ENCODE measurements at regions not wholly inside any gene's neighbourhood (a gene's known extent, or its start where the extent isn't known, plus 50 kb on each side); places are given as distances from the start of the nearest gene placed in this dataset.

GRCh38 chr3:140843656-140844055 lies 98.0 kb upstream of the SLC25A36 start:
- H3K4me2 ChIP-seq, result no peak overlapping the region
- H3K4me3 ChIP-seq (ENCODE audit: low read depth in 2 of 2, low read length in 1 of 2), result no peak overlapping the region
- no peaks in the 10 kb centered on the region for H4K20me1 ChIP-seq (ENCODE audit: insufficient read depth)
- H3K36me3 ChIP-seq (replicated peaks in 1 of 2; ENCODE audit: control insufficient read depth in 1 of 2, insufficient read depth in 2 of 2, low read length in 1 of 2), result no peaks in the 10 kb centered on the region
- no peaks in the 10 kb centered on the region for H3K9me3 ChIP-seq
- 2% methylated on average over 3 of the region's 3 CpGs for WGBS (ENCODE audit: low lambda C conversion rate)
- H3F3A ChIP-seq (replicated peaks; ENCODE audit: insufficient read depth), result no peaks in the 10 kb centered on the region
- H3K27me3 ChIP-seq (ENCODE audit: insufficient read depth), result no peaks in the 10 kb centered on the region
- no peaks in the 10 kb centered on the region for H3K79me2 ChIP-seq (ENCODE audit: insufficient read depth)
- TF ChIP-seq REST (IDR thresholded peaks at IDR 0.05; ENCODE audit: low read depth, low read length) (no peak), IRF3 (IDR thresholded peaks at IDR 0.05; ENCODE audit: low read depth, low read length) (no peak), ELF1 (IDR thresholded peaks at IDR 0.05) (no peak), ZBTB33 (IDR thresholded peaks at IDR 0.05; ENCODE audit: borderline replicate concordance, low read depth) (no peak), SMC3 (IDR thresholded peaks at IDR 0.05; ENCODE audit: low read depth, low read length) (no peak), MAX (IDR thresholded peaks at IDR 0.05; ENCODE audit: low read depth) (no peak)
- H3K9me2 ChIP-seq, result no peaks in the 10 kb centered on the region
- no peak overlapping the region for H3K9ac ChIP-seq
- DNase-seq, result peak; percentile 39
- no peak overlapping the region for H3K27ac ChIP-seq (ENCODE audit: low read depth in 2 of 2, low read length in 1 of 2)
- POLR2A ChIA-PET, result no interaction called here
- CTCF ChIA-PET, result interaction anchor here (0.6 to 1.3 kb wide), 5 partner anchors 15 to 905 kb away, joined by 3 read pairs; no protein-coding TSS in a partner anchor
- H3K4me1 ChIP-seq (ENCODE audit: control insufficient read depth in 1 of 2, insufficient read depth in 2 of 2, low read depth in 1 of 2, low read length in 1 of 2), result peaks cover 0 to 13% of the 10 kb centered on the region in 2 experiments; a peak in 1 of 4 replicates
- no peak overlapping the region for H2AFZ ChIP-seq (ENCODE audit: low read depth)

GRCh38 chr3:140844072-140844471 lies 97.6 kb upstream of the SLC25A36 start:
- Histone ChIP-seq H3K4me3 (ENCODE audit: low read depth in 2 of 2, low read length in 1 of 2) (no peak overlapping the region), H3K79me2 (ENCODE audit: insufficient read depth) (no peaks in the 10 kb centered on the region), H3K4me2 (no peak overlapping the region), H3K9me3 (no peaks in the 10 kb centered on the region), H3K27me3 (ENCODE audit: insufficient read depth) (no peaks in the 10 kb centered on the region), H3K9ac (no peak overlapping the region), H4K20me1 (ENCODE audit: insufficient read depth) (no peaks in the 10 kb centered on the region), H3K36me3 (replicated peaks in 1 of 2; ENCODE audit: control insufficient read depth in 1 of 2, insufficient read depth in 2 of 2, low read length in 1 of 2) (no peaks in the 10 kb centered on the region), H3K27ac (ENCODE audit: low read depth in 2 of 2, low read length in 1 of 2) (no peak overlapping the region), H3K4me1 (ENCODE audit: control insufficient read depth in 1 of 2, insufficient read depth in 2 of 2, low read depth in 1 of 2, low read length in 1 of 2) (peaks cover 0 to 15% of the 10 kb centered on the region in 2 experiments; a peak in 1 of 4 replicates), H3F3A (replicated peaks; ENCODE audit: insufficient read depth) (no peaks in the 10 kb centered on the region), H2AFZ (ENCODE audit: low read depth) (no peak overlapping the region), H3K9me2 (no peaks in the 10 kb centered on the region)
- ChIA-PET CTCF (interaction anchor here (0.8 to 1.3 kb wide), 3 partner anchors 15 to 906 kb away, joined by 3 read pairs; no protein-coding TSS in a partner anchor), POLR2A (no interaction called here)
- no peak for DNase-seq
- 6% methylated on average over 1 of the region's 1 CpG for WGBS (ENCODE audit: low lambda C conversion rate)
- no peak for TF ChIP-seq MXI1 (IDR thresholded peaks at IDR 0.05; ENCODE audit: low read depth, low read length)
- no peak for TF ChIP-seq YY1 (IDR thresholded peaks at IDR 0.05; ENCODE audit: low read depth)
- no peak for TF ChIP-seq RFX5 (IDR thresholded peaks at IDR 0.05; ENCODE audit: low read length)
- TF ChIP-seq GABPA (IDR thresholded peaks at IDR 0.05; ENCODE audit: low read depth), result no peak
- TF ChIP-seq TAF1 (IDR thresholded peaks at IDR 0.05; ENCODE audit: borderline replicate concordance, low read depth, low read length), result no peak
- no peak for TF ChIP-seq TCF12 (IDR thresholded peaks at IDR 0.05)
- no peak for TF ChIP-seq MAX (IDR thresholded peaks at IDR 0.05; ENCODE audit: low read depth)
- no peak for TF ChIP-seq TEAD4 (IDR thresholded peaks at IDR 0.05; ENCODE audit: borderline replicate concordance, insufficient read depth)
- no peak for TF ChIP-seq REST (IDR thresholded peaks at IDR 0.05; ENCODE audit: low read depth, low read length)
- TF ChIP-seq SIN3A (IDR thresholded peaks at IDR 0.05; ENCODE audit: borderline replicate concordance, low read depth, low read length), result no peak
- TF ChIP-seq FOXJ3 (CRISPR knock-in tag; IDR thresholded peaks at IDR 0.05), result no peak
